ENCODE measurements at regions not wholly inside any gene's neighbourhood (a gene's known extent, or its start where the extent isn't known, plus 50 kb on each side); places are given as distances from the start of the nearest gene placed in this dataset.

DNA sequence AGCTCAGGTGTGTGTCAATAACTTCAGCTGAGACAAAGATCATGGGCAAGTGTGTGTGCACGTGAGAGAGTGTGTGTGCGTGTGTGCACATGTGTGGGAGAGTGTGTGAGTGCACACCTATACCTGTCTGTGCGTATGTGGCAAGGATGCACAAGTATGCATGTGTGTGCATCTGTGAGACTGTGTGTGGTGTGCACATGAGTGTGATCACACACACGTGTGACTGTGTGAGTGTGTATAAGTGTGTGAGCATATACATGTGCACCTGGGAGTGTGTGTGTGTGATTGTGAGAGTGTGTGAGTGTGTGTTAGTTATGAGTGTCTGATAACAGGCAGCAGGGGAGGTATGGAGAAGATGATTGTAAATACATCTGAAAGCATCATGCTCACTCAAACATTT, 657.3 kb upstream of the PFKP start:
- TF ChIP-seq, protein P1, sequence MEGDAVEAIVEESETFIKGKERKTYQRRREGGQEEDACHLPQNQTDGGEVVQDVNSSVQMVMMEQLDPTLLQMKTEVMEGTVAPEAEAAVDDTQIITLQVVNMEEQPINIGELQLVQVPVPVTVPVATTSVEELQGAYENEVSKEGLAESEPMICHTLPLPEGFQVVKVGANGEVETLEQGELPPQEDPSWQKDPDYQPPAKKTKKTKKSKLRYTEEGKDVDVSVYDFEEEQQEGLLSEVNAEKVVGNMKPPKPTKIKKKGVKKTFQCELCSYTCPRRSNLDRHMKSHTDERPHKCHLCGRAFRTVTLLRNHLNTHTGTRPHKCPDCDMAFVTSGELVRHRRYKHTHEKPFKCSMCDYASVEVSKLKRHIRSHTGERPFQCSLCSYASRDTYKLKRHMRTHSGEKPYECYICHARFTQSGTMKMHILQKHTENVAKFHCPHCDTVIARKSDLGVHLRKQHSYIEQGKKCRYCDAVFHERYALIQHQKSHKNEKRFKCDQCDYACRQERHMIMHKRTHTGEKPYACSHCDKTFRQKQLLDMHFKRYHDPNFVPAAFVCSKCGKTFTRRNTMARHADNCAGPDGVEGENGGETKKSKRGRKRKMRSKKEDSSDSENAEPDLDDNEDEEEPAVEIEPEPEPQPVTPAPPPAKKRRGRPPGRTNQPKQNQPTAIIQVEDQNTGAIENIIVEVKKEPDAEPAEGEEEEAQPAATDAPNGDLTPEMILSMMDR (IDR thresholded peaks at IDR 0.05), result no peak
- H3K4me3 ChIP-seq, result no peak overlapping the region
- DNase-seq (no peak), ATAC-seq (no peak)
- H3K9me3 ChIP-seq, result peaks cover 55% of the 10 kb centered on the region
- intact Hi-C loops (cut with DNase I, micrococcal nuclease), result no loop called here
- no peaks in the 10 kb centered on the region for H3K4me1 ChIP-seq (ENCODE audit: low read depth)
- no peaks in the 10 kb centered on the region for H3K36me3 ChIP-seq (ENCODE audit: low read depth)

DNA sequence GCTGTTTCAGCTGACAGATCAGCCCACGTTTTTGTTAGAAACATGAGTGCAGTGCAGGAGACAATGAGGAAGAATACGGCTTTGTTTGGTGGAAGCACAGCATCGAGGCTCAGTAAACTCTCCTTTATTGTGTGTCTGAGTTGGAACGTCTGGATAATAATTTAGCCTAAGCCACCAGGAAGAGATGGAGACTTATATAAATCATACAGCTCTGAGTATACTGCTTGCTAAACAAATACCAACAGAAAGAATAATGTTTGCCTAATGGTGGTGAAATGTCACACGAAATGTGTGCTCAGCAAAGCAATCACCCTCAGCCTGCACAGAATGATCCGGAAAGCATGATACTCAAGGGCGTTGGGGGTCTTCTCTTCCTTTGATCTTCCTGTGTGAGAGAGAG, 664.1 kb upstream of the ADARB2 start:
- DNase-seq (no peak), ATAC-seq (no peak)
- intact Hi-C loops (cut with DNase I, micrococcal nuclease), result no loop called here

DNA sequence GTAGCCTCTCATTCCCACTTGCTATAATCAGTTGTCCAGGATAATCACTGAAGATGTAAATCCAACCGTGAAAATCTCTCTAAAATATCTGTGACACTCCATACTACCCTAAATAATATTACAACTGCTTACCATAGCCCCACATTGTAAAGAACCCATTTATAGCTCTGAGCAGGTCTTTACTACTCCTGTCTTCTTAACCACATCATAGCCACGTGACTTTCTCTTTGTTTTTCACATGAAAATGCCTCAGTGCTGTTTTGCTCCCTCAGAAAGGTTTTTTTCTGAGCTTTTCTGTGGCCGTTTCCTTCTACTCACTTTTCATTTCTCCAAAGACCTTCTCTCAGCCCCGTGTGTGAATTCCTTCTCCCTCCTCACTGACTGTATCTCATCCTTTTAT, 662.2 kb upstream of the ADARB2 start:
- DNase-seq, result no peak
- intact Hi-C loops (cut with DNase I, micrococcal nuclease), result no loop called here
- TF ChIP-seq, protein P1 (IDR thresholded peaks at IDR 0.05), result no peak
- no peak overlapping the region for H3K4me3 ChIP-seq
- ATAC-seq, result no peak
- peaks cover 60% of the 10 kb centered on the region for H3K9me3 ChIP-seq
- no peaks in the 10 kb centered on the region for H3K4me1 ChIP-seq (ENCODE audit: low read depth)
- no peaks in the 10 kb centered on the region for H3K36me3 ChIP-seq (ENCODE audit: low read depth)

More for the DNA sequence above, 664.1 kb upstream of the ADARB2 start:
- H3K9me3 ChIP-seq, result peaks cover 56% of the 10 kb centered on the region
- TF ChIP-seq, protein P1 (IDR thresholded peaks at IDR 0.05), result no peak
- H3K36me3 ChIP-seq (ENCODE audit: low read depth), result no peaks in the 10 kb centered on the region
- H3K4me3 ChIP-seq, result no peak overlapping the region
- no peaks in the 10 kb centered on the region for H3K4me1 ChIP-seq (ENCODE audit: low read depth)

DNA sequence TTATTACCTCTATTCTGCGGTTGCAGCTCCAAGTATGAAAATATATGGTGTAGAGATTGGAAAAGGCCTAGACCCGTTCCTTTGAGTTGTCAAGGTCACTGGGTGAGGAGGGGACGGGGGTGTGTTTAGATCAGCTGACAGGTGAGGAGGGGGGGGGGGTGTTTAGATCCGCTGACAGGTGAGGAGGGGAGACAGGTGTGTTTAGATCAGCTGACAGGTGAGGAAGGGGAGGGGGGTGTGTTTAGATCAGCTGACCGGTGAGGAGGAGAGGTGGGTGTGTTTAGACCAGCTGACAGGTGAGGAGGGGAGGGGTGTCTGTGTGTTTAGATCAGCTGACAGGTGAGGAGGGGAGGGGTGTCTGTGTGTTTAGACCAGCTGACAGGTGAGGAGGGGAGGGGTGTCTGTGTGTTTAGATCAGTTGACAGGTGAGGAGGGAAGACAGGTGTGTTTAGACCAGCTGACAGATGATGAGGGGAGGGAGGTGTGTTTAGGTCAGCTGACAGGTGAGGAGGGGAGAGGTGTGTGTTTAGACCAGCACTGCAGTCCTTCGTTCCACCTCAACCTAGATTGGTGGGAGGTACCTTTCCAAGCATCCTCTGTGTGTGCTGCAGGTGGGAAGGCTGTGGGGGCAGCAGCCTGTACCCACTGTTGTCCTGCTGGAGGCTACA, 655.0 kb upstream of the ADARB2 start:
- Histone ChIP-seq H3K36me3 (ENCODE audit: low read depth) (no peaks in the 10 kb centered on the region), H3K4me1 (ENCODE audit: low read depth) (no peaks in the 10 kb centered on the region), H3K4me3 (no peak overlapping the region), H3K9me3 (peaks cover 31% of the 10 kb centered on the region)
- intact Hi-C loops (cut with DNase I, micrococcal nuclease), result no loop called here
- DNase-seq (no peak), ATAC-seq (no peak)
- TF ChIP-seq, protein P1 (IDR thresholded peaks at IDR 0.05), result no peak

DNA sequence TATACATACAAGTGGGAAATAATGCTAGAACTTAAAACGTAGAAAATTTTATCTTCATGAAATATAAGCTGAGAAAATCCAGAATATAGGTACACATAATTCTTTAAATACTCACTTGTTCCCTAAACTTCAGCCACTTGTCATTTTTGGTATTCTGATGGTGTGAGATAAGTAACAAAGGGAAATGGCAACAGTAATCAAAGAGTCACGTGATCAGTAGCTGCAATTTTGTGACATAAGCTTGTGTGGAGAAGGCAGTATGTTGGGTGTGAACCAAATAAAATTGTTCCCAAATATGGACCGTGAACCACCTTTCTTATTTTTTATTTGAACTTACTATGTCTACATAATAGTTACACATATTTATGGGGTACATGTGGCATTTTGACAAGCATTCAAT, 650.3 kb upstream of the ADARB2 start:
- intact Hi-C loops (cut with DNase I, micrococcal nuclease), result no loop called here
- H3K4me1 ChIP-seq (ENCODE audit: low read depth), result no peaks in the 10 kb centered on the region
- DNase-seq (no peak), ATAC-seq (no peak)
- no peaks in the 10 kb centered on the region for H3K36me3 ChIP-seq (ENCODE audit: low read depth)
- peaks cover 50% of the 10 kb centered on the region for H3K9me3 ChIP-seq
- TF ChIP-seq, protein P1 (IDR thresholded peaks at IDR 0.05), result no peak
- no peak overlapping the region for H3K4me3 ChIP-seq

DNA sequence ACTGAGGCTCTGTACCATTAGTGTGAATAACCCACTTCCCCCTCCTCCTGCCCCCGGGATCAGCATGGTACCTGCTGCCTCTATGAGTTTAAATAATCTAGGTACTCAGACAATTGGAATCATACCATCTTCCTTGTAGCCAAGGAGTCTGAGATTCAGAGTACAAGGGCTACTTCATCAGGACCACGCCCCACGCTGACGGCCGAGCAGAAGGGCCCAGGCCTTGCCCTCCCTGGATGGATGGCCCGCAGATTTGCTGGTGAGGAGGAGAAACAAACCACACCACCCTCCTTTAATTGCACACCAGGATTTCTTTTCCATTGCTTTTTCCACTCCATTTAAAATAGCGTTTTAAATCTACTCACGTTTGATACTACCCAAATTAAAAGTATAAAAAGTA, 649.9 kb upstream of the ADARB2 start:
- DNase-seq (no peak), ATAC-seq (no peak)
- H3K36me3 ChIP-seq (ENCODE audit: low read depth), result no peaks in the 10 kb centered on the region
- H3K9me3 ChIP-seq, result peaks cover 54% of the 10 kb centered on the region
- no peaks in the 10 kb centered on the region for H3K4me1 ChIP-seq (ENCODE audit: low read depth)
- no peak overlapping the region for H3K4me3 ChIP-seq
- TF ChIP-seq, protein P1 (IDR thresholded peaks at IDR 0.05), result no peak
- intact Hi-C loops (cut with DNase I, micrococcal nuclease), result no loop called here

Data from mucosa of descending colon (tissue), 3 donors.